ENCODE measurements at regions not wholly inside any gene's neighbourhood (a gene's known extent, or its start where the extent isn't known, plus 50 kb on each side); places are given as distances from the start of the nearest gene placed in this dataset.
"Not testable (repeated sequence)": the region's sequence is repeated elsewhere in the genome, so short reads cannot be mapped to it uniquely, and the experiment has no call there.

GRCh38 chr21:5128261-5128660, 5393.1 kb upstream of the TPTE start:
- peak; percentile 94 for DNase-seq (ENCODE audit: low spot score)

- DNase-seq (ENCODE audit: low spot score) = not testable (repeated sequence)
Observed at GRCh38 chr21:5133824-5134223, 5387.6 kb upstream of the TPTE start.

- DNase-seq (ENCODE audit: low spot score) = not testable (repeated sequence)
Observed at GRCh38 chr21:5136406-5136805, 5385.0 kb upstream of the TPTE start.

GRCh38 chr21:5137006-5137405, 5384.4 kb upstream of the TPTE start:
- DNase-seq (ENCODE audit: low spot score) = not testable (repeated sequence)

GRCh38 chr21:5138687-5139086, 5382.7 kb upstream of the TPTE start:
- DNase-seq (ENCODE audit: low spot score) = not testable (repeated sequence)

- DNase-seq (ENCODE audit: low spot score) = not testable (repeated sequence)
Observed at GRCh38 chr21:5139528-5139927, 5381.9 kb upstream of the TPTE start.

GRCh38 chr21:5143011-5143410, 5378.4 kb upstream of the TPTE start:
- DNase-seq (ENCODE audit: low spot score) = not testable (repeated sequence)

- not testable (repeated sequence) for DNase-seq (ENCODE audit: low spot score)
Observed at GRCh38 chr21:5144731-5145130, 5376.7 kb upstream of the TPTE start.

- DNase-seq (ENCODE audit: low spot score) = not testable (repeated sequence)
Observed at GRCh38 chr21:5147685-5148084, 5373.7 kb upstream of the TPTE start.

GRCh38 chr21:5149222-5149621, 5372.2 kb upstream of the TPTE start:
- DNase-seq (ENCODE audit: low spot score) = not testable (repeated sequence)

- DNase-seq (ENCODE audit: low spot score) = not testable (repeated sequence)
Observed at GRCh38 chr21:5153842-5154640, 5367.3 kb upstream of the TPTE start.

- peak; percentile 88 for DNase-seq (ENCODE audit: low spot score)
Observed at GRCh38 chr21:5154641-5154982, 5366.8 kb upstream of the TPTE start.

- DNase-seq (ENCODE audit: low spot score) = not testable (repeated sequence)
Observed at GRCh38 chr21:5162693-5163574, 5358.4 kb upstream of the TPTE start.

- DNase-seq (ENCODE audit: low spot score) = not testable (repeated sequence)
Observed at GRCh38 chr21:5165829-5166228, 5355.6 kb upstream of the TPTE start.
